HEK293 (cell line): ENCODE measurements at regions not wholly inside any gene's neighbourhood (a gene's known extent, or its start where the extent isn't known, plus 50 kb on each side); places are given as distances from the start of the nearest gene placed in this dataset.

Experiments used
- ZBTB26 ChIP-seq: fragments of 450-650 bp; formaldehyde crosslinking; optimal IDR thresholded peaks from 2 replicates; pipeline ENCODE3; 2016; ENCODE audit warnings: missing biosample characterization, mild to moderate bottlenecking, missing genetic modification characterization
- ZBTB6 ChIP-seq: fragments of 450-650 bp; formaldehyde crosslinking; IDR thresholded peaks from 2 replicates; pipeline ENCODE4 v1.5.1; 2017; ENCODE audit warnings: missing biosample characterization, missing genetic modification characterization
- ZBTB8A ChIP-seq: fragments of 450-650 bp; formaldehyde crosslinking; IDR thresholded peaks from 2 replicates; pipeline ENCODE4 v1.5.1; 2016; ENCODE audit warnings: missing biosample characterization, missing genetic modification characterization
- ZFP37 ChIP-seq: fragments of 450-650 bp; formaldehyde crosslinking; IDR thresholded peaks from 2 replicates; pipeline ENCODE4 v1.5.1; 2016; ENCODE audit warnings: missing biosample characterization, missing genetic modification characterization
- ZNF121 ChIP-seq: fragments of 450-650 bp; formaldehyde crosslinking; IDR thresholded peaks from 2 replicates; pipeline ENCODE4 v1.5.1; 2016; ENCODE audit warnings: missing biosample characterization, missing genetic modification characterization
- ZNF138 ChIP-seq: fragments of 450-650 bp; formaldehyde crosslinking; IDR thresholded peaks from 2 replicates; pipeline ENCODE4 v1.5.1; 2016; ENCODE audit warnings: missing biosample characterization, missing genetic modification characterization, borderline replicate concordance
- ZNF274 ChIP-seq, 2 experiments: fragments of 200-500 bp in 1 of 2; fragments of 450-650 bp in 1 of 2; sonication (Bioruptor generic) in 1 of 2; formaldehyde crosslinking in 1 of 2; IDR thresholded peaks; 2 replicates each; pipeline versions ENCODE4 v1.5.1 to v1.6.1; 2014 to 2016; ENCODE audit warnings: borderline replicate concordance in 1 of 2, inconsistent platforms in 1 of 2, low read length in 1 of 2, missing biosample characterization in 1 of 2, missing genetic modification characterization in 1 of 2
- ZNF530 ChIP-seq: fragments of 450-650 bp; formaldehyde crosslinking; IDR thresholded peaks from 2 replicates; pipeline ENCODE4 v1.5.1; 2016; ENCODE audit warnings: low read depth, missing biosample characterization, missing genetic modification characterization
- ZNF639 ChIP-seq: fragments of 450-650 bp; formaldehyde crosslinking; IDR thresholded peaks from 2 replicates; pipeline ENCODE4 v1.5.1; 2016; ENCODE audit warnings: missing biosample characterization, missing genetic modification characterization

GRCh38 chr17:70369391-70369790, 200.1 kb downstream of the KCNJ2 start:
- no peak for TF ChIP-seq ZFP37
- TF ChIP-seq ZBTB6 = no peak
- TF ChIP-seq ZNF274 (IDR thresholded peaks at IDR 0.05; ENCODE audit: low read length) = no peak
- TF ChIP-seq ZNF274 (tag by site-specific recombination; IDR thresholded peaks at IDR 0.05; ENCODE audit: borderline replicate concordance) = no peak
- TF ChIP-seq ZNF530 (tag by site-specific recombination) = no peak
- TF ChIP-seq ZNF121 = no peak
- TF ChIP-seq ZNF138 = no peak
- no peak for TF ChIP-seq ZBTB26 (tag by site-specific recombination)
- TF ChIP-seq ZNF639 (tag by site-specific recombination) = no peak
- no peak for TF ChIP-seq ZBTB8A (tag by site-specific recombination)
